HepG2 (cell line): ENCODE measurements at regions not wholly inside any gene's neighbourhood (a gene's known extent, or its start where the extent isn't known, plus 50 kb on each side); places are given as distances from the start of the nearest gene placed in this dataset.

ENCODE experiments used
- ATAC-seq: fragments of 200-7000 bp; cut with Tn5 transposase; 3 replicates; pipeline ENCODE4 v1.9.1; 2020; ENCODE audit warnings: mild to moderate bottlenecking, moderate library complexity
- BruUV-seq: library from RNA; stranded (reverse); fragments of 400-500 nt; replicated peaks from 2 replicates; lab custom pipeline; 2021; lab: Mats Ljungman, UMichigan
- CTCF ChIA-PET: fragments of 300-600 bp; formaldehyde crosslinking; extraction: SDS; loops from one replicate; lab custom pipeline; 2021; ENCODE audit warnings: low total read pairs, inconsistent platforms, low intra/inter-chr PET ratio; lab: Yijun Ruan, JAX
- POLR2A ChIA-PET: fragments of 350-600 bp; sonication (Branson Sonifier 250); formaldehyde crosslinking; loops from one replicate; lab custom pipeline; 2020; ENCODE audit warnings: antibody characterized with exemption, inconsistent platforms; lab: Yijun Ruan, JAX
- DNase-seq: peaks from one replicate; pipeline ENCODE4 v3.0.0-alpha.2; 2015; ENCODE audit warnings: low spot score
- FAIRE-seq: peaks from 3 replicates; lab custom pipeline; 2011; peaks lifted over from hg19 to GRCh38; lab: Jason Lieb, UNC
- H2AFZ ChIP-seq: one replicate; pipeline ENCODE4 v1.6.1; 2011; ENCODE audit warnings: low read length, inconsistent platforms
- H3K27ac ChIP-seq: fragments of 300-600 bp; 3 replicates; pipeline ENCODE4 v1.8.0; 2011; ENCODE audit warnings: mixed run types, mild to moderate bottlenecking, mixed read lengths, low read length, inconsistent platforms; ENCODE audit not compliant: insufficient read depth; ENCODE audit errors: extremely low read length
- H3K27me3 ChIP-seq, 2 experiments: fragments of 200-600 bp in 1 of 2; 2 replicates in 1 of 2; 3 replicates in 1 of 2; pipeline versions ENCODE4 v1.6.0 to v1.8.0; 2011; ENCODE audit warnings: low read length in 2 of 2, mild to moderate bottlenecking in 2 of 2, moderate library complexity in 2 of 2, inconsistent platforms in 1 of 2; ENCODE audit not compliant: insufficient read depth in 2 of 2, control insufficient read depth in 1 of 2
- H3K36me3 ChIP-seq, 2 experiments: fragments of 200-600 bp in 1 of 2; replicated peaks in 1 of 2; 2 replicates in 1 of 2; 3 replicates in 1 of 2; pipeline versions ENCODE4 v1.5.1 to v1.8.0; 2011; ENCODE audit warnings: low read length in 2 of 2, inconsistent platforms in 1 of 2; ENCODE audit not compliant: insufficient read depth in 2 of 2, control insufficient read depth in 1 of 2
- H3K4me1 ChIP-seq: 2 replicates; pipeline ENCODE4 v1.5.1; 2012; ENCODE audit warnings: low read length, inconsistent platforms; ENCODE audit not compliant: insufficient read depth
- H3K4me2 ChIP-seq: 2 replicates; pipeline ENCODE4 v1.6.0; 2011; ENCODE audit warnings: low read depth, low read length, inconsistent platforms
- H3K4me3 ChIP-seq, 3 experiments: fragments of 200-600 bp in 1 of 3; sonication (generic), shearing (Covaris generic) in 1 of 3; replicated peaks in 1 of 3; 2 replicates each; pipeline ENCODE4 v1.5.1; 2011 to 2016; ENCODE audit warnings: low read length in 3 of 3, inconsistent platforms in 2 of 3, low read depth in 2 of 3, mild to moderate bottlenecking in 2 of 3, control low read depth in 1 of 3, mixed read lengths in 1 of 3; ENCODE audit not compliant: insufficient read depth in 1 of 3
- H3K79me2 ChIP-seq: one replicate; pipeline ENCODE4 v1.6.1; 2011; ENCODE audit warnings: low read length, inconsistent platforms; ENCODE audit not compliant: insufficient read depth
- H3K9ac ChIP-seq: 2 replicates; pipeline ENCODE4 v1.6.0; 2011; ENCODE audit warnings: mild to moderate bottlenecking, low read depth, low read length, inconsistent platforms; ENCODE audit not compliant: insufficient read depth
- H3K9me3 ChIP-seq: 2 replicates; pipeline ENCODE4 v1.5.1; 2012; ENCODE audit warnings: mild to moderate bottlenecking, low read length
- H4K20me1 ChIP-seq: 2 replicates; pipeline ENCODE4 v1.6.0; 2011; ENCODE audit warnings: inconsistent platforms, mild to moderate bottlenecking, low read length, moderate library complexity; ENCODE audit not compliant: insufficient read depth
- ELF4 ChIP-seq: sonication (generic); formaldehyde crosslinking; IDR thresholded peaks from 2 replicates; pipeline ENCODE4 v1.5.0; 2020; ENCODE audit warnings: missing genetic modification reagents, mild to moderate bottlenecking, moderate library complexity, borderline replicate concordance
- FOXK1 ChIP-seq: sonication (generic); formaldehyde crosslinking; IDR thresholded peaks from 2 replicates; pipeline ENCODE4 v1.4.0; 2020; ENCODE audit warnings: low read depth, missing genetic modification reagents, borderline replicate concordance
- HNRNPL ChIP-seq: fragments of 200-400 bp; formaldehyde crosslinking; IDR thresholded peaks from 2 replicates; pipeline ENCODE4 v1.6.1; 2017; ENCODE audit warnings: mild to moderate bottlenecking, low read depth, low read length
- JUN ChIP-seq: sonication (generic); formaldehyde crosslinking; IDR thresholded peaks from 2 replicates; pipeline ENCODE4 v1.4.0; 2020; ENCODE audit warnings: mild to moderate bottlenecking, missing genetic modification reagents
- NCOR1 ChIP-seq: fragments of 200-600 bp; sonication (generic); IDR thresholded peaks from 2 replicates; pipeline ENCODE4 v1.7.0; 2017; ENCODE audit warnings: antibody characterized with exemption, low read length, borderline replicate concordance
- PHF21A ChIP-seq: sonication (generic); formaldehyde crosslinking; IDR thresholded peaks from 2 replicates; pipeline ENCODE4 v1.5.0; 2020; ENCODE audit warnings: mild to moderate bottlenecking, missing genetic modification reagents
- PHF5A ChIP-seq: IDR thresholded peaks from one replicate; pipeline ENCODE4 v1.6.1; 2018; ENCODE audit warnings: low read depth, missing genetic modification reagents; ENCODE audit not compliant: unreplicated experiment
- SRSF1 ChIP-seq: fragments of 200-400 bp; formaldehyde crosslinking; optimal IDR thresholded peaks from 2 replicates; pipeline ENCODE3; 2017; ENCODE audit warnings: mild to moderate bottlenecking, low read depth, low read length, moderate library complexity
- TMF1 ChIP-seq: sonication (generic); formaldehyde crosslinking; IDR thresholded peaks from 2 replicates; pipeline ENCODE4 v1.8.1; 2022; ENCODE audit warnings: low read depth, missing genetic modification reagents
- ZNF232 ChIP-seq: sonication (generic); formaldehyde crosslinking; IDR thresholded peaks from 2 replicates; pipeline ENCODE4 v1.4.0; 2020; ENCODE audit warnings: missing genetic modification reagents, borderline replicate concordance
- ZNF484 ChIP-seq: sonication (generic); formaldehyde crosslinking; IDR thresholded peaks from 2 replicates; pipeline ENCODE4 v1.5.1; 2020; ENCODE audit warnings: mild to moderate bottlenecking, low read depth, missing genetic modification reagents, borderline replicate concordance
- ZNF570 ChIP-seq: sonication (generic); formaldehyde crosslinking; IDR thresholded peaks from 2 replicates; pipeline ENCODE4 v1.4.0; 2020; ENCODE audit warnings: mild to moderate bottlenecking, missing genetic modification reagents, borderline replicate concordance
- WGBS: methylation state at CpG from one replicate; pipeline ENCODE4 v1.1.6; 2017; ENCODE audit warnings: low lambda C conversion rate; 5-methylcytosine and 5-hydroxymethylcytosine counted together
- in situ Hi-C: cut with HindIII; loops from 2 replicates; pipeline ENCODE4 v1.10.0; 2017; ENCODE audit warnings: low pct_unique_long_range_greater_than_20kb; ENCODE audit not compliant: extremely low pct_ligation_motif_present
- intact Hi-C: fragments of 100-400 bp; cut with micrococcal nuclease; formaldehyde crosslinking; loops from one replicate; pipeline ENCODE4 v1.10.0; 2022; ENCODE audit not compliant: unreplicated experiment
- TF ChIP-seq, protein P1 (sequence below): sonication (generic); formaldehyde crosslinking; IDR thresholded peaks from 2 replicates; pipeline ENCODE4 v1.4.0; 2020; ENCODE audit warnings: mild to moderate bottlenecking, missing genetic modification reagents, borderline replicate concordance
- TF ChIP-seq, protein P2 (sequence below): sonication (generic); formaldehyde crosslinking; IDR thresholded peaks from 2 replicates; pipeline ENCODE4 v1.8.0; 2022; ENCODE audit warnings: missing genetic modification reagents, low read depth, mild to moderate bottlenecking, borderline replicate concordance

DNA sequence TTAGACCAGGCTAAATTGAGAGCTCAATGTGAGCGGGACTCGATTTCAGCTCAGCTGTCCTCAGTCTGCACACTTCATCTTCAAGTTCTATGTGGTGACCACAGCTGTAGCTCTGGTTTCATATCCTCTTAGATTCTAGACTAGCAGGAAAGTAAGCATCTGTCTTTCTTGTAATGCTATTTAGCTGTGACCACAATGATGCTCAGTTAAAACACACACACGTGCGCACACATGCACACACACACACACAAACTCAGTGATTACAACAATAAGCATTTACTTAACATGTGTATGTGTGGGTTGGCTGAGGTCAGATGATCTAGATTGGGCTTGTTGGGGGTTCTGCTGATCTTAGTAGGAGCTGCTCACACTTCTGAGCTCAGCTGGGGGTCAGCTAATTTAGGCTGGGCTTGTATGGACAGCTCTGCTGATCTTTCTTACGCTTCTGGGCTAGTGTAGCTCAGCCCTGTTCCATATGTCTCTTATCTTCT is 82.5 kb downstream of the ZNF365 start:
- Histone ChIP-seq H3K9ac (no peak overlapping the region), H3K27me3 (no peaks in the 10 kb centered on the region; a peak in 1 of 5 replicates), H3K4me1 (no peaks in the 10 kb centered on the region), H3K27ac (no peak overlapping the region), H2AFZ (no peak overlapping the region), H3K79me2 (no peaks in the 10 kb centered on the region), H3K9me3 (no peaks in the 10 kb centered on the region), H3K36me3 (no peaks in the 10 kb centered on the region), H3K4me3 (no peak overlapping the region), H4K20me1 (no peaks in the 10 kb centered on the region), H3K4me2 (no peak overlapping the region)
- no TSS peak for BruUV-seq
- in situ Hi-C loops (no loop called here), intact Hi-C loops (no loop called here)
- ChIA-PET POLR2A (no interaction called here), CTCF (no interaction called here)
- WGBS, result 14% methylated on average over 5 of the region's 5 CpGs
- DNase-seq, result no peak
- ATAC-seq, result no peak
- FAIRE-seq, result no peak
- TF ChIP-seq PHF5A (CRISPR knock-in tag) (no peak), NCOR1 (no peak), ZNF570 (CRISPR knock-in tag) (no peak), TMF1 (CRISPR knock-in tag) (no peak)

DNA sequence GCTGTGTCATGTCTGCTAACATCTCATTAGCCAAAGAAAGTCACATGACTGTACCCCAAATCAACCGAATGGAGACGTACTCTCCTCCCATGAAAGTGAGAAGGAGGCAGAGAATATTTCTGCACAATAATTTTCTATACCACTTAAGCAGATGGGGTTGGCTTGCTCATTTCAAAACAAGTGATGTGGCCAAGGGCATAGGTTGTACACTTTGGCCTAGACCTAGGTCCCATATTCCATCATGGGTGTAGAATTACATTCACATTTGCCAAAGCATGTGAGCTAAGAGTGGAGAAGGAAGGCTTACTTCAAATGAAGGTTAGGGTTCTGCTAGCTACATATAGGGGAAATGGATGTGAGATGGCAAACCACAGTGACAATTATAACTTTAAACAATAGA is 83.0 kb downstream of the ZNF365 start:
- H3K36me3 ChIP-seq, result no peaks in the 10 kb centered on the region
- intact Hi-C loops (no loop called here), in situ Hi-C loops (no loop called here)
- H3K9me3 ChIP-seq, result no peaks in the 10 kb centered on the region
- no peak overlapping the region for H3K4me2 ChIP-seq
- H3K4me1 ChIP-seq, result no peaks in the 10 kb centered on the region
- no TSS peak for BruUV-seq
- H3K79me2 ChIP-seq, result no peaks in the 10 kb centered on the region
- no peak overlapping the region for H3K9ac ChIP-seq
- POLR2A ChIA-PET, result no interaction called here
- WGBS, result 3% methylated on average over 2 of the region's 2 CpGs
- H2AFZ ChIP-seq, result no peak overlapping the region
- H3K27me3 ChIP-seq, result no peaks in the 10 kb centered on the region; a peak in 1 of 5 replicates
- CTCF ChIA-PET, result no interaction called here
- no peak overlapping the region for H3K4me3 ChIP-seq
- FAIRE-seq (no peak), ATAC-seq (no peak), DNase-seq (no peak)
- H3K27ac ChIP-seq, result no peak overlapping the region
- no peaks in the 10 kb centered on the region for H4K20me1 ChIP-seq
- TF ChIP-seq ELF4 (no peak), PHF21A (CRISPR knock-in tag) (no peak), JUN (CRISPR knock-in tag) (no peak), FOXK1 (CRISPR knock-in tag) (no peak), ZNF232 (no peak), SRSF1 (no peak), ZNF484 (CRISPR knock-in tag) (no peak), HNRNPL (no peak)
- TF ChIP-seq, protein P1, sequence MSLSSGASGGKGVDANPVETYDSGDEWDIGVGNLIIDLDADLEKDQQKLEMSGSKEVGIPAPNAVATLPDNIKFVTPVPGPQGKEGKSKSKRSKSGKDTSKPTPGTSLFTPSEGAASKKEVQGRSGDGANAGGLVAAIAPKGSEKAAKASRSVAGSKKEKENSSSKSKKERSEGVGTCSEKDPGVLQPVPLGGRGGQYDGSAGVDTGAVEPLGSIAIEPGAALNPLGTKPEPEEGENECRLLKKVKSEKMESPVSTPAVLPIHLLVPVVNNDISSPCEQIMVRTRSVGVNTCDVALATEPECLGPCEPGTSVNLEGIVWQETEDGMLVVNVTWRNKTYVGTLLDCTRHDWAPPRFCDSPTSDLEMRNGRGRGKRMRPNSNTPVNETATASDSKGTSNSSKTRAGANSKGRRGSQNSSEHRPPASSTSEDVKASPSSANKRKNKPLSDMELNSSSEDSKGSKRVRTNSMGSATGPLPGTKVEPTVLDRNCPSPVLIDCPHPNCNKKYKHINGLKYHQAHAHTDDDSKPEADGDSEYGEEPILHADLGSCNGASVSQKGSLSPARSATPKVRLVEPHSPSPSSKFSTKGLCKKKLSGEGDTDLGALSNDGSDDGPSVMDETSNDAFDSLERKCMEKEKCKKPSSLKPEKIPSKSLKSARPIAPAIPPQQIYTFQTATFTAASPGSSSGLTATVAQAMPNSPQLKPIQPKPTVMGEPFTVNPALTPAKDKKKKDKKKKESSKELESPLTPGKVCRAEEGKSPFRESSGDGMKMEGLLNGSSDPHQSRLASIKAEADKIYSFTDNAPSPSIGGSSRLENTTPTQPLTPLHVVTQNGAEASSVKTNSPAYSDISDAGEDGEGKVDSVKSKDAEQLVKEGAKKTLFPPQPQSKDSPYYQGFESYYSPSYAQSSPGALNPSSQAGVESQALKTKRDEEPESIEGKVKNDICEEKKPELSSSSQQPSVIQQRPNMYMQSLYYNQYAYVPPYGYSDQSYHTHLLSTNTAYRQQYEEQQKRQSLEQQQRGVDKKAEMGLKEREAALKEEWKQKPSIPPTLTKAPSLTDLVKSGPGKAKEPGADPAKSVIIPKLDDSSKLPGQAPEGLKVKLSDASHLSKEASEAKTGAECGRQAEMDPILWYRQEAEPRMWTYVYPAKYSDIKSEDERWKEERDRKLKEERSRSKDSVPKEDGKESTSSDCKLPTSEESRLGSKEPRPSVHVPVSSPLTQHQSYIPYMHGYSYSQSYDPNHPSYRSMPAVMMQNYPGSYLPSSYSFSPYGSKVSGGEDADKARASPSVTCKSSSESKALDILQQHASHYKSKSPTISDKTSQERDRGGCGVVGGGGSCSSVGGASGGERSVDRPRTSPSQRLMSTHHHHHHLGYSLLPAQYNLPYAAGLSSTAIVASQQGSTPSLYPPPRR (CRISPR knock-in tag), result no peak
- TF ChIP-seq, protein P2, sequence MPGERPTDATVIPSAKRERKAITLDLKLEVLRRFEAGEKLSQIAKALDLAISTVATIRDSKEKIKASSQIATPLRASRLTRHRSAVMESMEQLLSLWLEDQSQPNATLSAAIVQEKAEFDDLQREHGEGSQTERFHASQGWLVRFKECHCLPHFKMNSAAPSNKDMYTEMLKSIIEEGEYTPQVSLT (CRISPR knock-in tag), result no peak
